ENCODE measurements at regions not wholly inside any gene's neighbourhood (a gene's known extent, or its start where the extent isn't known, plus 50 kb on each side); places are given as distances from the start of the nearest gene placed in this dataset.

GRCh38 chr7:68420342-68421192 lies 1177.7 kb upstream of the AUTS2 start:
- no peak for TF ChIP-seq POLR2AphosphoS5 (IDR thresholded peaks at IDR 0.05; ENCODE audit: borderline replicate concordance, low read depth, low read length)
- no peak for TF ChIP-seq EZH2 (IDR thresholded peaks at IDR 0.05)
